HEK293T (cell line): ENCODE measurements at regions not wholly inside any gene's neighbourhood (a gene's known extent, or its start where the extent isn't known, plus 50 kb on each side); places are given as distances from the start of the nearest gene placed in this dataset.
"Not testable (repeated sequence)": the region's sequence is repeated elsewhere in the genome, so short reads cannot be mapped to it uniquely, and the experiment has no call there.

Experiments
- CTCF ChIA-PET: fragments of 350-600 bp; formaldehyde crosslinking; extraction: SDS; loops from one replicate; lab custom pipeline; 2021; ENCODE audit warnings: antibody characterized with exemption, inconsistent platforms; lab: Yijun Ruan, JAX
- POLR2A ChIA-PET: fragments of 350-600 bp; formaldehyde crosslinking; extraction: SDS; loops from one replicate; lab custom pipeline; 2020; ENCODE audit warnings: antibody characterized with exemption, inconsistent platforms; lab: Yijun Ruan, JAX
- DNase-seq: peaks from one replicate; pipeline ENCODE4 v3.0.0; 2012; ENCODE audit warnings: mixed read lengths; ENCODE audit errors: extremely low spot score

DNA sequence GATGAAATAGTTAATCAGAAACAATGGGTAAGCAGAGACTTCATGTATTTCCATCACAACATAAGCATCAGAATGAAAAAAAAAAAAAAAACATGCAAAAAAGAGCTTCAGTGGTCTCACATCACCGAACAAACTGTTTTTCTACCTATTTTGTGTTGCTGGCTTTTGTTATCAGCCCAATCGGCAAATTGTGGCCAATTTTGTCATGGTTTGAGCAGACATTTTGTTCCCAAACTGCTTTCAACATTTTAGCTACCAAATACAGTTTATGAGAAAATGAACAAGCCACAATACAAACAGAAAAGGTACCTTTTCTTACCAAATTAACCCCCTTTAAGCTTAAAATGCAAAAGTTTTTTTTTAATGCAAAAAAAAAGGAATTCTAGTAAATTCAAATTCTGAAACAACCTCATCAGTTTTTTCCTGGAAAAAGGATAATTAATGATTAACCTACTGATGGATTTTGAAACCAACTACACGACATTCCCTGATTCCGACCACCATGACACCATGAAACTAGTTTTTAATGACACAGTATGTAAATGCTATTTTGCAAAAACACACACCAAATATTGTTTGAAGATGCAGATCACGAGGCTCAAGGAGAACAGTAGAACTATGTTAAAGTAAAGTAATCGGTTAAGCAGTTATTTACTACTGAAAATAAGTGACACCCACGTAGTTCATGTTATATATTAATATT lies 316.7 kb downstream of the BCL2L11 start:
- DNase-seq, POLR2A ChIA-PET: not testable (repeated sequence)

DNA sequence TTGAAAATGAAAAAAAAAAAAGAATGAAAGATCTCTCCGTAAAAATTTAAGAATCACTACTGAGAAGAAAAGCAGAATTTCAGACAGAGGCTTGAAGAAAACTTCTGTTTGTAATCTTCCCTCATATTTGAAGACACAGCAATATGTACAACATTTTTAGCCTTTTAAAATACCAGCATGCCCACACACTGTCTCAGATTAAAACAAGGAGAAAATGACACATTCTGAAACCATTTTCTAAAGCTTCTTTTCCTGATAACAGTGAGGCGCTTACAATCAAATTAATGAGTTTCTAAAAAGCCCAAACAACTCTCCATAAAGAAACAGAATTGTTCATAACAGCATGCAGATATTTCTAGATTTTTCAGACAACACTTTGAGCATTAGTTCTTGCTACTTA lies 317.4 kb downstream of the BCL2L11 start:
- DNase-seq, POLR2A ChIA-PET, CTCF ChIA-PET: not testable (repeated sequence)

More for the DNA sequence above, 316.7 kb downstream of the BCL2L11 start:
- CTCF ChIA-PET, result not testable (repeated sequence)

DNA sequence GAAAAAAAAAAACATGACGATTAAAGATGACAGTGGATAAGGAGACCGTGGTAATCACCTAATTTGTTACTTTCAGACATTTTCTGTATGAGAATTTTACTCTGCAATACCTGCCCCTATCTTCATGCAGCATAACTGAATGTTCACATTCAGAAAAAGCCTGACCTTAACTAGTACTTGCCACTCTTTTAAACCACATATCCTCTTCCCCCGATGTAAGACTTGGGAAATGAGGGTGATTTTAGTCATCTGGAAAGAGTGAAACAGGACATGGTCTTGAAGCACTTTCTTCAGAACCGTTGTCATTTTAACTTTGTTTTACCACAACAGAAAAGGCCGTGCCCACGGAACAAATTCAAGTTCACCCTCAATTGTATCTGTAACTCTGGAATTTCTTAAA lies 318.5 kb downstream of the BCL2L11 start:
- CTCF ChIA-PET, POLR2A ChIA-PET, DNase-seq: not testable (repeated sequence)

DNA sequence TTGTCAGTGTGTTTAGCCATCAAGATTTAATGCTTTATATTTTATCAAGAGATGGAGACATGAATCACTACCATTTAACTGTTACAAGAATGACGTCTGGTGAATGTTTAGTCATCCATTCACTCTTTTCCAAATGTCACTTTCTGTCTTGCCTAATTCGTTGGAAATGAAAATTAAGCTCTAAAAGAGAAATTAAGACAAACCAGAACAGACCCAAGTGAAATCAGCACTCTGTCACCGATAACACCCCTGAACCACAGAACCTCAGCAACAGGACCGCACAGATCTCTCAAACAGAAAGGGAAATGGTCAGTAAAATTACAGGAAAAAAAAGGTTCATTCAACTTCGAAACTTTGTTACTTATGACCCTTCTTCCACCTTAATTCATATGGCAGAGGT lies 320.9 kb downstream of the BCL2L11 start:
- DNase-seq, POLR2A ChIA-PET, CTCF ChIA-PET: not testable (repeated sequence)

DNA sequence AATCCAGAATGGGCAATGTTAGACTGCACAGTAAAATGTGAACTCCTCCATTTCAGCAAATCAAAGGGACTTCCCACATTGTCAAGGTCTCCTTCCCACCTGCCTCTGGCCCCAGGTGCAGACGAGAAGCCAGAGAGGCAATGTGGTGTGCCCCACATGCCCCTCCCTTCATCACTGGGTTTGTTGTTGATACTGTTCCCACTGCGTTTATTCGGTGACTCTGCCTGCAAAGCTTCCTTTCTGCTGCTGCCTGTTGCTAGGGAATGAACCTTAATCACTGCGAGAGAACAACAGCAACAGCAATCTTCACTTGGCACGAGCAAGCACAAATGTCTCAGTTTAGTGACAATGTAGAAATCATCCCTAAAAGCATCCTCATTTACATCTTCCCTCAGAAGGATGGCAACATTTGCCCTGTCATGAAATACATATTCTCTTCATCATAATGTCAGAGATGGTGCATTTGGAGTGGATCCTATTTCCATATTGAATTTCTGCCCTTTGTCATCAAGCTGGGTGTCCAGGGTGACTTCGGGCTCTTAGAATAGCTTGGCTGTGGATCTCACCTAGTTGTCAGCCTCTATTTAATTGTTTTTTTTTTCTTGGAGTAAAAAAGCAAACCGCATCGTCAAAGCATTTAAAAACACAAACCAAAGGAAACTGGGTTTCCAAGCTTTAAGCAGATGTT lies 322.2 kb downstream of the BCL2L11 start:
- DNase-seq, CTCF ChIA-PET, POLR2A ChIA-PET: not testable (repeated sequence)

DNA sequence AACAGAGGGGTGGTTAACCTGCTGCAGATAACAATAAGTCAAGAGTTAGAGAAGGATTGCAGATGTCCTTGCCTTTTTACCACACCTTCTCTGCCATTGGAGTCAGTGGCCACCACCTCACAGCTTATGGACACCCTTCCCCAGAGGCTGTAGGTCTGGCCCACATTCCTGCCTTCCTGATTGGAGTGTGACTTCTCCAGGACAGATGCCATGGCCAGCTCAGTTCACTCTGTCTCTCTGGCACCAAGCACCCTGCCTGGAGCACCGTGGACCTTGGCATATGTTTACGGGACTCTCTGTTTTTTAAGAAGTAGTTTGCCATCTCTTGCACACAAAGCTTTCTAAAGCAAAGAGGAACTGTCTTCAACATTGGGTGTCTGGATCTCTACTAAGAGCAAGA lies 323.8 kb downstream of the BCL2L11 start:
- DNase-seq, CTCF ChIA-PET, POLR2A ChIA-PET: not testable (repeated sequence)

DNA sequence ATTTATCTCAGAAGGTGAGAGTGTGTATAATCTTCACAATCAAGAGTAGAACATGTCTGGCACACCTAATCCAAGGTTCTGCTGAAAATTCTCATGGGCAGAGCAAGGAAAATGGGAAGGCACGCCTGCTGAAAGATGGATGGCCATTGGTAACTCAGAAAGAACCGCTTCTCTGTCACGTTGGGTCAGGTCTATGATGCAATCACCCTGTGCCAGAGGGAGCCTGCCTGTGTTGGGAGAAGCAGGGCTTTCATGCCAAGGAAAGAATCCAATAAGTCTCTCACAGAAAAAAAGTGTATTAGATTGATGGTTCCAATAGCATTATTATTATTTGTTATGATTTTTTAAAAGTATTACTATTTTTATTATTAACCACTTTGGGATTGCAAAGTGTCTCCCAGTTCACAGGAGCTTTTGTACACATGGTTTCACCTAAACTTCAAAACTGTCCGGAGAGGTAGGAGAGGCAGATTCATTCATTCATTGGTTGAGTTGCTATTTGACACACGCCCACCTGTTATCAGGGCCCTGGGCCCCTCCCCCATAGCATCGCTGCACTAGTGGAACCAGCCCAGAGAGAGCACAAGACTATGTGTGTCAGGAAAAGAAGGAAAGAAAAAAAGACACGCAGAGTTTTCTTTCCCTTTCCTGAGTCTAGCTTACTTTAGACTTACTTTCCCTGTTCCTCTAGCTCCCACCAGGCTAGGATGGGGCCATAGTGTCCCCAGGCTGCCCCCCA lies 324.6 kb downstream of the BCL2L11 start:
- CTCF ChIA-PET, DNase-seq, POLR2A ChIA-PET: not testable (repeated sequence)

DNA sequence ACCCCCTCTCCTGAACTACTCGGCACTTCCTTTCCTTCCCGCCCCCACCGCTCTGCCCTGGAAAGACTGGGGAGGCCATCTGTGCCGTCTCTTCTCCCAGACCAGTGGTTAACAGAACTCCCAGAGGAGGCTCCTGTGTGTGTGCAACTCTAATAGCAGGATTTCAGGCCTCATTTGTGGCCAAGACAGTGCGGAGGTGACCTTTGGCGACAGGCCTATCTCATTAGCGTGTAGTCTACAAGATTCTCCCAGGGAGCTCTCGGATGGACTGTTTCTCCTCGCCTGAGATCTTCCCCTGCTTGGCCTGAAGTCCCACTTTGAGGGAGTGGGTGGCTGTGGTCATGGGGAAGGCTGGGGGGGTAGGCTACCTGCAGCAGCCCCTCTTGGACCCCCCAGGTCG lies 325.2 kb downstream of the BCL2L11 start:
- DNase-seq, CTCF ChIA-PET, POLR2A ChIA-PET: not testable (repeated sequence)

DNA sequence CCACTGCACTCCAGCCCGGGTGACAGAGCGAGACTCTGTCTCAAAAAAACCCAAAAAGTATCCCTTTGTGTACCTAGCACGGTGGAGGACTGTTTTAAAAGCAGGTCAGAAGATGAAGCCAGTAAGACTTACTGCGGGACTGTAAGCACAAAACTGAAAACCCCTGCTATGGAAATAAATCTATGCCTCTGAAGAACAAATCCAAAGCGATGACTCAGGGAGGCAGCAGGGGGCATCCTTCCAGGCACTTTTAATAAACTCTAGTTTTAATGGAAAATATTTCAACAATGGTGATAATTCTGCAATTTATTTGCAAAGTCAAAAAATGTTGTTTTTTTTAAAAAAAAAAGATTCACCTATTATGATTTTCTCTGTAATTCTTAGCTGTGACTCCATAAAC lies 326.8 kb downstream of the BCL2L11 start:
- CTCF ChIA-PET, DNase-seq, POLR2A ChIA-PET: not testable (repeated sequence)

DNA sequence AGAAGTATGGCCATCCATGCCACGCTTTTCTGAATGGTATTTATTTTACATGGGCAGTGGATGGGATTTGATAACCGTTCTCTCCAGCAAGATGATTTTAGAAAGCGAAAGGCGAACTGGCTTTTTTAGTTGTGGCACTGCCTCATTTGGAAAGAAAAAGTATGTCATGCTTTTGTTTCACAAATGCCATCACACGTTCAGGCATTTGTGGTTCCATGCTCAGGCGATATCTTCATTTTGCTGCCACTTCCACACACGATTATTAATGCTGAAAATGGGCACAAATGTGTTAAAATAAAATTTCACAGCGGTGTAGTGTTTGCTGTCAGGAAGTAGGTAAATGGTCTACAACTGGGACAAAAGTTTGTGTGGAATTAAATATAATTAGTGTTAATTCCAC lies 328.1 kb downstream of the BCL2L11 start:
- DNase-seq, CTCF ChIA-PET, POLR2A ChIA-PET: not testable (repeated sequence)

DNA sequence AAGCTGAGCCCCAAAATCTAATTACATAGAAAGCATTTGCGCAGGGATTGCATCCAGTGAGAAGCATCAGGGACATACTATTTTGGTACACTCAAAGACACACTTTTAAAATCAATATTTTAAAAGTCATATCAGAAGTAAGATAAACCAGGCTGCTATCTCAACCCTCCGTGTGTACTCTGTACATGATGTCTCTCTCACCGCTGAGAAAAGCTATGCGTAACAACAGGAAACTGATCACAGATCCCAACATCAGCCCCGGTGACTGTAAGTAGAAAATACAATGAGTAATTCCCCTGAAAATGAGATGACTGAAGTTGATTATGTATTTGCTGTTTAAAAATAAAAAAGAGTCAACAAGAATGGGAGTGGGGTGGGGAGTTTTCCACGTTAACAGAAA lies 329.8 kb downstream of the BCL2L11 start:
- CTCF ChIA-PET, POLR2A ChIA-PET, DNase-seq: not testable (repeated sequence)

DNA sequence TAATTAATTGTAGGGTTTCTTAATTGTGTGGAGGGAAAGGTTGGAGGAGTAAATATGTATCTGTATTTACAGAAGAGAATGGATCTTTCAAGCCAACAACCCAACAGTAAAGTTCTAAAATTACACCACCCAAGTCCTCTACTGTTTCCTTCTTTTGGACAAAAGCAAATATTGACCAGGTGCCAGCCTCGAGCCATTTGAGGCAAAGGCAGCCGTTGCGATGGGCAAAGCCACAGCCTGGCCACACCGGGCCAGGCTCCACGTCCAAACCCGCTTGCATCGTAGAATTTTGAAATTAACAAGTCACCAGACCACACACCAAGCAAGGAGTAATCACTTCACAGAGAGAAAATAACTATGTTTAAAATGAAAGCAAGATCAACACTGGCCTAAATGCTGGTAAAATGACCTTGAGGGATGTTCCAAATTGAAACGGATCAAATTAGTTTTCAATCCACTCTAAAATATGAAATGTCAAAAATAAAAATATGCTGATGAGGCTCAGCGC lies 331.0 kb downstream of the BCL2L11 start:
- CTCF ChIA-PET, POLR2A ChIA-PET, DNase-seq: not testable (repeated sequence)

DNA sequence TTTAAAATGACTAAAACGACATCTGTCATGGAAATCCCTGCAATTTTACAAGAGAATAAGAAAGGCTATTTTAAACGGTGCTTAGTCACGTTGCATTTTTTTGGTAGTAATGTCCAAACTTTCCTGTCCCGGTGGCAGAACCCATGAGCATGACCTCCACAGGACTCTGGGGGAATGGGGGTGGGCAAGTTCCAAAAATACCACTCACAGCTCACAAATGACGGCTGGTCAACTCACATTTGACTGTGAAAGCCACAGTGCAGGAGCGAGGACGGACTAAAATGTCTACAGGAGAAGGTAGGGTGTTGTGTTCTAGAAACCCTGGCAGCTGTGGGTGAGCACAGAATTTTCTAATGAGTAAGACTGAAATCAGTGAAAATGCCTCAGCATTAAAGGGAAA lies 331.5 kb downstream of the BCL2L11 start:
- CTCF ChIA-PET, POLR2A ChIA-PET, DNase-seq: not testable (repeated sequence)

DNA sequence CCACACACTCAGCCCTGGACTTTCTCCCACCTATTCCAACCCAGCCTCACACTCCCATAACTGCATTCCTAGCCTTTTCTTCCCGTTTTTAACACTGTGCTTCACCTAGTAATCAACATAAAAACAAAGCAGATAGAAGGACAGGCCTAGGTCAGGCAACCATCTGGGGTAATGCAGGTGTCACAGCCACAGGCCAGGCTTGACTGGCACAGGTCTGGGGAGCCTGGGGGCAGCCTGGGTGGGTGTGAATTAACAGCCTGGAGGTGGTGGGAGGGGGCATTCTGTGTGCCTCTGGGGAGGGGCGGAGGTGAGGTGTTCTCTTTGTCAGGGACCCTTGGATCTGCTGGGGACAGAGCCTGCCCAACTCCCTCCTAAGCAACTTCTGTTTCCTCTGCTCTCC lies 332.6 kb downstream of the BCL2L11 start:
- POLR2A ChIA-PET, DNase-seq, CTCF ChIA-PET: not testable (repeated sequence)

DNA sequence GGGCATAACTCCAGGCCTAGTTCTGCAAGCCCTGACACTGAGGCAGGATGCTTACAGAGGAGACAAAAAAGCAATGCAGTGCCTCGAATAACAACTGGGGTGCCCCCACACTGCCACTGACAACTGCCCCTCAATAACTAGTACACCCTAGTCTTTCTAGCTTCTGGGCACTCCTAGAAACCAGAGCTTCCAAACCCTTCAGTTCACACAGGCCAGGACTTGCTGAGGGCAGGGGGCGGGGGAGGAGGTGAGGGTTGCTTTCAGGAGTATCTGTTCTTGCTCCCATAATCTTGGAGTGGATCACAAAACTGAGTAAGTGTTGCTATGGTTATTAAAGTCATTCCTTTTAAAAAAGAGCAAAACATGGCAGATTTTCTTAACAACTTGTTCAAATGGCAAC lies 333.1 kb downstream of the BCL2L11 start:
- DNase-seq, CTCF ChIA-PET, POLR2A ChIA-PET: not testable (repeated sequence)

DNA sequence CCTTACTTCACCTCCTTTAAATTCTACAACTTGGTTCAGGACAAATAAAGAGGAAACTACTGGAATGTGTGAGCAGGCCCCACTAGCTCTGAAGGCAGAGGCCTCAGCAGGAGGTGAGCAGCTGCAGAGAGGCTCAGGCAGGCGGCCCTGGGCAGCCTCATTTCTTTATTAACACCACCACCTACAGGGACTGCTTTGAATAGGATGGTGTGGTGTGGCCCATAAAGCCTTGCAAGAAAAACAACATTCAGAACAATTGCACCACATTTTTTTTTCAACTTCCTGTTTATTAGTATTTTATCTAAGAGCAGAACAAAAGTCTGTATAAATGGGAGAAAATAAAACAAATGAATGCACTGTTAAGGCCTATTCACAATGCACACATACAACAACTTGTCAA lies 333.7 kb downstream of the BCL2L11 start:
- DNase-seq, CTCF ChIA-PET, POLR2A ChIA-PET: not testable (repeated sequence)

DNA sequence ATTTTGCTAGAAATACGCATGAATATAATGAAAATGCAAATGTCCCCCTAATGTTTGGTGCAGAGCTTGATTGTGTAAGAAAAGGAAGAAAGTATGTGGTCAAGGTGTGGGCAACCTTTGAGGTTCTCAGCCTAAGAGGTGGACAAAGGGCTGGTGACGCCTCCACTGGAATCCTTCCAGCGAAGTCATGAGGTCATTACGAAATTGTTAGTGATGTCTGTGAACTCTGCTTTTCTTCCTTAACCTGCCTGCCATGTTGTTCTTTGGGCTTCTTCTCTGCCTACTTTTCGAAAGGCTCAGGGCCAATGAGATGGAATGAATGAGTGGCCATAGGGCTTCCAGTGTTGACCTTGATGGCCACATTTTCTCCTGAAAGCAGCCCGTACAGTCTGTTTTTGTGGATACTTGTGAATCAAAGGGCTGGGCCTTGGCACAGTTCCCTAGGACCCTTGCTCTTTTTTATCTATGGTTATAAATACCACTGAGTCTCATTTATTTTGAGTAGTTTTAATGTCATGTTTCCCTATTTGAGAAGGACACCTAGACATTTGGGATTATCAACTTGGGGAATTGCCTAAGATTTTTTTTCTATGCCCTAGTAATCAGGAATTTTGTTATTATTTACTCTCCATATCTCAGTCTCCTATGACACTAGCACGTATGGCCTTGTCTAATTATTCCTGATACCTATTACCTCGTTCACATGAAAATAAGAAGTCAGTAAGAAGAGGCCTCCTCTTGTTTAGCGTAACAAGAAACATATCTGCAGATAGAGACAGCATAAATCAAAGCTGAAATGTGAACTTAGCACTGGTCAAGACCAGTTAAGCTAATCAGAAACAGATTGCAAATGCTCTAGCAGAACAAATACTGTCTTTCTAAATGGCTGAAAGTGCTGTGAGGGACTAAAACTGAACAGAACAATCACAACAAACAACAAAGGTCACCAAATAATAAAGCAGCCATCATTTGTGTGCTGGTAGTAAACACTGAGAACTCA lies 334.6 kb downstream of the BCL2L11 start:
- CTCF ChIA-PET, POLR2A ChIA-PET, DNase-seq: not testable (repeated sequence)

DNA sequence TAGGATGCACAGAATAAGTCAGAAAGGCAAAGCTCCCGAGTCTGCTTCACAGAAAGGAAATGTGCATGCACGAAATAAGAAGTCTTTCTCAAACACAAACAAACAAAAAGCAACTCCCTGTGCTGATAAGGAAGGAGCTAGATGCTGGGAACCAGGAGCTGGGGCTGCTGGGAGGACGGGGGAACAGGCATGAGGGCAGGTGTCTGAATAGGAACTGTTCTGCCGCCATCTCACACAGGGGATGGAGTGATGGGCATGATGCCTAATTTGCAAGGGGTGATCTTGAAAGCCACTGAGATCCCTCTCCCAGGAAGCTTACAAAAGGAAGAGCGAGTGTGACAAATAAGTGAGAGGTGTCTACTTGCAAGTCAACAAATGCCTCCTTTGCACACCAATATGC lies 336.5 kb downstream of the BCL2L11 start:
- CTCF ChIA-PET, POLR2A ChIA-PET, DNase-seq: not testable (repeated sequence)
